Neural cell (in vitro differentiated cells): ENCODE measurements at regions not wholly inside any gene's neighbourhood (a gene's known extent, or its start where the extent isn't known, plus 50 kb on each side); places are given as distances from the start of the nearest gene placed in this dataset.

Experiments used
- H2AFZ ChIP-seq: fragments of 200-600, 300-800 bp; sonication (generic), shearing (Covaris generic); 2 replicates; pipeline ENCODE4 v1.6.0; 2014; ENCODE audit warnings: low read depth, mild to moderate bottlenecking, antibody characterized with exemption, low read length, moderate library complexity
- H3F3A ChIP-seq: fragments of 200-600 bp; shearing (Covaris generic); 2 replicates; pipeline ENCODE4 v1.6.1; 2016; ENCODE audit warnings: mild to moderate bottlenecking, moderate library complexity, mixed read lengths, antibody characterized with exemption, low read length; ENCODE audit not compliant: insufficient read depth, poor library complexity, severe bottlenecking
- H3K27ac ChIP-seq: fragments of 200-600, 300-800 bp; sonication (generic), shearing (Covaris generic); 2 replicates; pipeline ENCODE4 v1.5.1; 2014; ENCODE audit warnings: mild to moderate bottlenecking, low read length, moderate library complexity
- H3K27me3 ChIP-seq: fragments of 300-800, 200-600 bp; sonication (generic), shearing (Covaris generic); 2 replicates; pipeline ENCODE4 v1.6.0; 2014; ENCODE audit warnings: mild to moderate bottlenecking, low read depth, low read length, moderate library complexity; ENCODE audit not compliant: insufficient read depth
- H3K36me3 ChIP-seq: fragments of 300-800, 200-600 bp; sonication (generic), shearing (Covaris generic); 2 replicates; pipeline ENCODE4 v1.5.1; 2014; ENCODE audit warnings: mild to moderate bottlenecking, antibody characterized with exemption, low read length, moderate library complexity; ENCODE audit not compliant: insufficient read depth
- H3K4me2 ChIP-seq: fragments of 300-800, 200-600 bp; sonication (generic), shearing (Covaris generic); 2 replicates; pipeline ENCODE4 v1.6.0; 2014; ENCODE audit warnings: mild to moderate bottlenecking, low read length
- H3K4me3 ChIP-seq: fragments of 300-800, 200-600 bp; sonication (generic), shearing (Covaris generic); 2 replicates; pipeline ENCODE4 v1.5.1; 2014; ENCODE audit warnings: mild to moderate bottlenecking, low read length, moderate library complexity
- H3K79me2 ChIP-seq: fragments of 200-600 bp; shearing (Covaris generic); replicated peaks from 2 replicates; pipeline ENCODE4 v1.6.0; 2014; ENCODE audit warnings: mild to moderate bottlenecking, low read length, moderate library complexity; ENCODE audit not compliant: insufficient read depth
- H3K9ac ChIP-seq: fragments of 300-800, 200-600 bp; sonication (generic), shearing (Covaris generic); 2 replicates; pipeline ENCODE4 v1.6.1; 2016; ENCODE audit warnings: mild to moderate bottlenecking, low read length, mixed read lengths
- H3K9me2 ChIP-seq: fragments of 200-600 bp; shearing (Covaris generic); 2 replicates; pipeline ENCODE4 v1.6.1; 2016; ENCODE audit warnings: mild to moderate bottlenecking, low read length, mixed read lengths; ENCODE audit not compliant: insufficient read depth
- H3K9me3 ChIP-seq: fragments of 200-600, 300-800 bp; sonication (generic), shearing (Covaris generic); 2 replicates; pipeline ENCODE4 v1.6.1; 2016; ENCODE audit warnings: mild to moderate bottlenecking, mixed run types, low read length, moderate library complexity, mixed read lengths
- H4K20me1 ChIP-seq: fragments of 200-600 bp; shearing (Covaris generic); 2 replicates; pipeline ENCODE4 v1.6.1; 2016; ENCODE audit warnings: mild to moderate bottlenecking, mixed run types; ENCODE audit not compliant: insufficient read depth
- EP300 ChIP-seq: fragments of 450-650 bp; conservative IDR thresholded peaks from 2 replicates; pipeline ENCODE4 v1.6.1; 2014; ENCODE audit warnings: antibody characterized with exemption, mild to moderate bottlenecking, moderate library complexity; ENCODE audit not compliant: poor library complexity, severe bottlenecking
- EZH2 ChIP-seq: fragments of 200-600, 300-800 bp; shearing (Covaris generic), sonication (generic); IDR thresholded peaks from 2 replicates; pipeline ENCODE4 v1.6.1; 2014; ENCODE audit warnings: antibody characterized with exemption, low read length, borderline replicate concordance, mild to moderate bottlenecking; ENCODE audit not compliant: insufficient read depth, poor library complexity, severe bottlenecking
- MXI1 ChIP-seq: fragments of 450-650 bp; conservative IDR thresholded peaks from 2 replicates; pipeline ENCODE4 v1.6.1; 2014; ENCODE audit warnings: antibody characterized with exemption, mild to moderate bottlenecking; ENCODE audit not compliant: poor library complexity, severe bottlenecking
- POLR2AphosphoS5 ChIP-seq: IDR thresholded peaks from 2 replicates; pipeline ENCODE4 v1.6.1; 2012
- RAD21 ChIP-seq: fragments of 450-650 bp; conservative IDR thresholded peaks from 2 replicates; pipeline ENCODE4 v1.6.1; 2014; ENCODE audit warnings: antibody characterized with exemption, mild to moderate bottlenecking, moderate library complexity
- SMC3 ChIP-seq: fragments of 450-650 bp; conservative IDR thresholded peaks from 2 replicates; pipeline ENCODE4 v1.6.1; 2014; ENCODE audit warnings: antibody characterized with exemption, mild to moderate bottlenecking, moderate library complexity; ENCODE audit not compliant: poor library complexity
- TAF1 ChIP-seq: IDR thresholded peaks from 2 replicates; pipeline ENCODE4 v1.6.1; 2012; ENCODE audit warnings: low read depth
- TF ChIP-seq, protein P1 (sequence below): IDR thresholded peaks from 2 replicates; pipeline ENCODE4 v1.6.1; 2012; ENCODE audit warnings: borderline replicate concordance
- TF ChIP-seq, protein P2 (sequence below): fragments of 450-650 bp; IDR thresholded peaks from 2 replicates; pipeline ENCODE4 v1.5.1; 2014; ENCODE audit warnings: antibody characterized with exemption, mild to moderate bottlenecking, moderate library complexity; ENCODE audit not compliant: poor library complexity, severe bottlenecking

DNA sequence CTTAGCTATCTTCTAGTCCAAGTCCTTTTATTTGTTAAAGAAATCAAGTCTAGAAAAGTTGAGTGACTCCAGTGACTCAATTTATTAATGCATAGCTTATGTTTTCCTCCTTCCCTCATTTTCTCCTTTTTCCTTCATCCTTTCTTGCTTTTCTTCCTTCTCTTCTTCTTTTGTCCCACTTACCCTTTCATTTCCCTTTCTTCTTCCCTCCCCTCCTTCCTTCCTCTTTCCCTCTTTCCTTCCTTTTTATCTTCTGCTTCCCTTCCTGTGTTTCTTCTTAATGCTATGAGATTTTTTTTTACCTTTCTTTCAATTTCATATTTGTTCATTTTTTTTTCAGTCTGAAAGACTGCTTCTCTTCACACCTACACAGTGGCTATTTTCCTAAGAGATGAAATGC, 555.5 kb downstream of the PIK3C3 start:
- Histone ChIP-seq H3F3A (no peaks in the 10 kb centered on the region), H3K9ac (no peak overlapping the region), H2AFZ (no peak overlapping the region), H3K9me3 (no peaks in the 10 kb centered on the region), H3K9me2 (no peaks in the 10 kb centered on the region), H3K4me3 (no peak overlapping the region), H3K27ac (no peak overlapping the region), H3K79me2 (no peaks in the 10 kb centered on the region), H4K20me1 (no peaks in the 10 kb centered on the region), H3K27me3 (no peaks in the 10 kb centered on the region), H3K36me3 (no peaks in the 10 kb centered on the region), H3K4me2 (no peak overlapping the region)
- TF ChIP-seq, protein P1, sequence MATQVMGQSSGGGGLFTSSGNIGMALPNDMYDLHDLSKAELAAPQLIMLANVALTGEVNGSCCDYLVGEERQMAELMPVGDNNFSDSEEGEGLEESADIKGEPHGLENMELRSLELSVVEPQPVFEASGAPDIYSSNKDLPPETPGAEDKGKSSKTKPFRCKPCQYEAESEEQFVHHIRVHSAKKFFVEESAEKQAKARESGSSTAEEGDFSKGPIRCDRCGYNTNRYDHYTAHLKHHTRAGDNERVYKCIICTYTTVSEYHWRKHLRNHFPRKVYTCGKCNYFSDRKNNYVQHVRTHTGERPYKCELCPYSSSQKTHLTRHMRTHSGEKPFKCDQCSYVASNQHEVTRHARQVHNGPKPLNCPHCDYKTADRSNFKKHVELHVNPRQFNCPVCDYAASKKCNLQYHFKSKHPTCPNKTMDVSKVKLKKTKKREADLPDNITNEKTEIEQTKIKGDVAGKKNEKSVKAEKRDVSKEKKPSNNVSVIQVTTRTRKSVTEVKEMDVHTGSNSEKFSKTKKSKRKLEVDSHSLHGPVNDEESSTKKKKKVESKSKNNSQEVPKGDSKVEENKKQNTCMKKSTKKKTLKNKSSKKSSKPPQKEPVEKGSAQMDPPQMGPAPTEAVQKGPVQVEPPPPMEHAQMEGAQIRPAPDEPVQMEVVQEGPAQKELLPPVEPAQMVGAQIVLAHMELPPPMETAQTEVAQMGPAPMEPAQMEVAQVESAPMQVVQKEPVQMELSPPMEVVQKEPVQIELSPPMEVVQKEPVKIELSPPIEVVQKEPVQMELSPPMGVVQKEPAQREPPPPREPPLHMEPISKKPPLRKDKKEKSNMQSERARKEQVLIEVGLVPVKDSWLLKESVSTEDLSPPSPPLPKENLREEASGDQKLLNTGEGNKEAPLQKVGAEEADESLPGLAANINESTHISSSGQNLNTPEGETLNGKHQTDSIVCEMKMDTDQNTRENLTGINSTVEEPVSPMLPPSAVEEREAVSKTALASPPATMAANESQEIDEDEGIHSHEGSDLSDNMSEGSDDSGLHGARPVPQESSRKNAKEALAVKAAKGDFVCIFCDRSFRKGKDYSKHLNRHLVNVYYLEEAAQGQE, result no peak
- no peak for TF ChIP-seq RAD21
- TF ChIP-seq EZH2, result no peak
- no peak for TF ChIP-seq SMC3
- no peak for TF ChIP-seq TAF1
- TF ChIP-seq, protein P2, sequence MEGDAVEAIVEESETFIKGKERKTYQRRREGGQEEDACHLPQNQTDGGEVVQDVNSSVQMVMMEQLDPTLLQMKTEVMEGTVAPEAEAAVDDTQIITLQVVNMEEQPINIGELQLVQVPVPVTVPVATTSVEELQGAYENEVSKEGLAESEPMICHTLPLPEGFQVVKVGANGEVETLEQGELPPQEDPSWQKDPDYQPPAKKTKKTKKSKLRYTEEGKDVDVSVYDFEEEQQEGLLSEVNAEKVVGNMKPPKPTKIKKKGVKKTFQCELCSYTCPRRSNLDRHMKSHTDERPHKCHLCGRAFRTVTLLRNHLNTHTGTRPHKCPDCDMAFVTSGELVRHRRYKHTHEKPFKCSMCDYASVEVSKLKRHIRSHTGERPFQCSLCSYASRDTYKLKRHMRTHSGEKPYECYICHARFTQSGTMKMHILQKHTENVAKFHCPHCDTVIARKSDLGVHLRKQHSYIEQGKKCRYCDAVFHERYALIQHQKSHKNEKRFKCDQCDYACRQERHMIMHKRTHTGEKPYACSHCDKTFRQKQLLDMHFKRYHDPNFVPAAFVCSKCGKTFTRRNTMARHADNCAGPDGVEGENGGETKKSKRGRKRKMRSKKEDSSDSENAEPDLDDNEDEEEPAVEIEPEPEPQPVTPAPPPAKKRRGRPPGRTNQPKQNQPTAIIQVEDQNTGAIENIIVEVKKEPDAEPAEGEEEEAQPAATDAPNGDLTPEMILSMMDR, result no peak
- TF ChIP-seq MXI1, result no peak
- TF ChIP-seq POLR2AphosphoS5, result no peak
- TF ChIP-seq EP300, result no peak

DNA sequence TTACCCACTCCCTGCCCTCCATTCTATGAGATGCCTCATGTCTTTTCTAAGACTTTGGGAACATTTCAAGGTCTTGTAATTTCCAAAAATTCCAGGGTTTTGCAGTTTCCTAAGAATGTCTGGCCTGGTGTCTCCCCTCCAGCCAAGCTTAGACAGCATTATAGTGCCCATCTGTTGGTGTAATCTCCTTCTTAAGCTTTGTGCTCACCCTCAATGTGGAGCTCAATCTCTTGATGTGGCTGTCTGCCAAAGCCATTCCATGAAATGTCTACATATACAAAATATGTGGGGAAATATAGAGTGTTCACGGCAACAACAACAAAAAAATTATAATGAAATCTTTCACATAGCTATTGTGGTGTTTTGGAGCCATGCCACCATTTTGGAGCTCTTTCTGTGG, 558.4 kb downstream of the PIK3C3 start:
- Histone ChIP-seq H3K4me2 (no peak overlapping the region), H3K4me3 (no peak overlapping the region), H3K9me3 (no peaks in the 10 kb centered on the region), H3K27ac (no peak overlapping the region), H3K79me2 (no peaks in the 10 kb centered on the region), H3F3A (no peaks in the 10 kb centered on the region), H3K27me3 (no peaks in the 10 kb centered on the region), H2AFZ (no peak overlapping the region), H3K36me3 (no peaks in the 10 kb centered on the region), H4K20me1 (no peaks in the 10 kb centered on the region), H3K9ac (no peak overlapping the region), H3K9me2 (no peaks in the 10 kb centered on the region)
- TF ChIP-seq SMC3 (no peak), TAF1 (no peak), MXI1 (no peak), EZH2 (no peak)
- TF ChIP-seq, protein P1, result no peak
